NCI-H1092 treated with DMSO at 0.1 percent for 48 hours (cell line): ENCODE measurements at regions not wholly inside any gene's neighbourhood (a gene's known extent, or its start where the extent isn't known, plus 50 kb on each side); places are given as distances from the start of the nearest gene placed in this dataset.
"Not testable (repeated sequence)": the region's sequence is repeated elsewhere in the genome, so short reads cannot be mapped to it uniquely, and the experiment has no call there.

Experiments
- DNase-seq: peaks from one replicate; lab custom pipeline; 2025; lab: John Stamatoyannopoulos, UW

DNA sequence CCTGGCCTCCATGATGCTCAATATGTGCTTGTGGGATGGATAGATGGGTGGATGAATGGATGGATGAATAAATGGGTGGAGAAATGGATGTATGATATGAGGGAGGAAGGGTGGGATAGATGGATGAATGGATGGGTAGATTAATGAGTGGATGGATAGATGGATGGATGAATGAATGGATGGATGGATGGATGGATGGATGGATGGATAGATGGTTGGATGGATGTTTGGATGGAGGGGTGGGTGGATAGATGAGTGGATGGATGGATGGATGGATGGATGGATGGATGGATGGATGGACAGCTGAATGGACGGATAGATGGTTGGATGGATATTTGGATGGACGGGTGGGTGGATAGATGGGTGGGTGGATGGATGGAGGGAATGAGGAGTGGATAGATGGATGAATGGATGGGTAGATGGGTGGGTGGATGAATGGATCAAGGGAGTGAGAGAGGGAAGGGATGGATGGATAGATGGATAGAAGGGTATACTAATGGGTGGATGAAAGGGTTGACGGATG is 139.4 kb downstream of the CEBPB start:
- no peak for DNase-seq

GRCh38 chr20:50330504-50331313 is 140.1 kb downstream of the CEBPB start:
- no peak for DNase-seq

GRCh38 chr20:50331469-50332363 is 141.1 kb downstream of the CEBPB start:
- DNase-seq, result no peak

- DNase-seq, result no peak
These were observed 141.9 kb downstream of the CEBPB start for GRCh38 chr20:50332491-50332980.

GRCh38 chr20:50333131-50333670 is 142.6 kb downstream of the CEBPB start:
- DNase-seq, result no peak

GRCh38 chr20:50333812-50334211 is 143.2 kb downstream of the CEBPB start:
- no peak for DNase-seq

- DNase-seq, result not testable (repeated sequence)
These were observed 143.9 kb downstream of the CEBPB start for GRCh38 chr20:50334512-50334911.

- DNase-seq, result peak; percentile 14
These were observed 144.5 kb downstream of the CEBPB start for GRCh38 chr20:50335105-50335504.

GRCh38 chr20:50335866-50336265 is 145.2 kb downstream of the CEBPB start:
- no peak for DNase-seq

GRCh38 chr20:50336661-50337060 is 146.0 kb downstream of the CEBPB start:
- DNase-seq, result no peak

DNA sequence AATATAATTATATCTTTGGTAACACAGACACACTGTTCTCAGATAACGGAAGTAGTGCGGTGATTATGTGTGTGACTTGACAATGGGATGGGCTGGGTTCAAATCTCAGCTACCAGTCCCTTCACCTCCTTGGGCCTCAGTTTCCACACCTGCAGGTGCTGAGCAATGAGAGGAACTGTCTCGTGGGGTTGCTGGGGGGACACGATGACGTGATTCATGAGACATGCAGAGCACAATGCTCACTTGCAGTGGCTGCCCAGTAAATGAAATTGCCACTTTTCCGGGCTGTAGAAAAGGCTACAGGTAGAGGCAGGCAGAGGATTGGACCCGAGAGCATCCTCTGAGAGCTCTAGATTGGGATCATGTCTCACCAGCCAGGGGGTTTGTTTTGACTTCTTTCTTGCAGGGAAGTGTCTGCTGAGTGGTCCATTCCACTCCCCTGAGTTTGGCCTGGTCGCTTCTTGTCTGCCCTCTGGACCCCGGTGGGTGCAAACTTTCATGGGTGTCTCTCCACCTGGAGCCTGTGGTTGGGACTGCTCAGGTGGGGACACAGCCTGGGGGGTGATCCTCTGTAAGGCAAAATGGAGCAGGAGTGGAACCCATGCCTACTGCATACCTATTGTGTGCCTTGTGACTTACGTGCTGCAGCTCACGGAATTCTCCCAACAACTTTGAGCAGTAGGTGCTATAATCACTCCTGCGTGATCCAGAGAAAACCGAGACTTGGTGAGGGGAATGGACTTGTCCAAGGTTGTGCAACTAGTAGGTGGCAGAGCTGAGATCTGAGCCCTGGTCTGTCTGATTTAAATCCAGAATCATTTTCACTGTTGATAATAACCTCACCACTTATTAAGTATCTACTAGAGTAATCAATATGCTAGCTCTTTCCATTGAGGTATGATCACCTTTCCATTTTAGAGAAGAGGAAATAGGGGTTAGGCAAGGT is 147.2 kb downstream of the CEBPB start:
- DNase-seq, result no peak

GRCh38 chr20:50338479-50339391 is 148.1 kb downstream of the CEBPB start:
- DNase-seq, result no peak

- no peak for DNase-seq
These were observed 148.9 kb downstream of the CEBPB start for GRCh38 chr20:50339466-50339901.

- DNase-seq, result no peak
These were observed 149.9 kb downstream of the CEBPB start for GRCh38 chr20:50340541-50340940.

- no peak for DNase-seq
These were observed 150.4 kb downstream of the CEBPB start for GRCh38 chr20:50341050-50341449.

GRCh38 chr20:50341880-50342637 is 151.4 kb downstream of the CEBPB start:
- DNase-seq, result peak; percentile 4

GRCh38 chr20:50342638-50343102 is 152.0 kb downstream of the CEBPB start:
- DNase-seq, result no peak

GRCh38 chr20:50343125-50343489 is 152.5 kb downstream of the CEBPB start:
- no peak for DNase-seq

- DNase-seq, result no peak
These were observed 153.0 kb downstream of the CEBPB start for GRCh38 chr20:50343490-50344179.
